GM23338 (cell line): ENCODE measurements at regions not wholly inside any gene's neighbourhood (a gene's known extent, or its start where the extent isn't known, plus 50 kb on each side); places are given as distances from the start of the nearest gene placed in this dataset.

ENCODE experiments used
- ATAC-seq: fragments of 200-7000 bp; cut with Tn5 transposase; 3 replicates; pipeline ENCODE4 v1.9.1; 2020
- DNase-seq: peaks from one replicate; pipeline ENCODE4 v3.0.0-alpha.2; 2015; ENCODE audit warnings: low spot score
- H2AFZ ChIP-seq: fragments of 200-600 bp; sonication (generic); 2 replicates; pipeline ENCODE4 v1.8.0; 2016; ENCODE audit warnings: antibody characterized with exemption, mild to moderate bottlenecking, moderate library complexity
- H3F3A ChIP-seq: fragments of 200-600 bp; sonication (generic); replicated peaks from 2 replicates; pipeline ENCODE4 v1.8.0; 2017; ENCODE audit warnings: antibody characterized with exemption, mixed run types, low read depth
- H3K27ac ChIP-seq: fragments of 200-600 bp; sonication (generic); 2 replicates; pipeline ENCODE4 v1.6.1; 2016; ENCODE audit warnings: low read depth
- H3K27me3 ChIP-seq: fragments of 200-600 bp; sonication (generic); 2 replicates; pipeline ENCODE4 v1.8.0; 2016; ENCODE audit warnings: mild to moderate bottlenecking, mixed run types, moderate library complexity; ENCODE audit not compliant: insufficient read depth
- H3K36me3 ChIP-seq: fragments of 200-600 bp; sonication (generic); 2 replicates; pipeline ENCODE4 v1.8.0; 2016; ENCODE audit warnings: mild to moderate bottlenecking; ENCODE audit not compliant: insufficient read depth
- H3K4me1 ChIP-seq: fragments of 200-600 bp; sonication (generic); 2 replicates; pipeline ENCODE4 v1.8.0; 2016; ENCODE audit warnings: mild to moderate bottlenecking, moderate library complexity; ENCODE audit not compliant: insufficient read depth
- H3K4me2 ChIP-seq: fragments of 200-600 bp; sonication (generic); 2 replicates; pipeline ENCODE4 v1.7.1; 2017; ENCODE audit warnings: mixed run types
- H3K4me3 ChIP-seq: fragments of 200-600 bp; sonication (generic); 2 replicates; pipeline ENCODE4 v1.6.1; 2016; ENCODE audit warnings: mixed run types
- H3K79me2 ChIP-seq: fragments of 200-600 bp; sonication (generic); replicated peaks from 2 replicates; pipeline ENCODE4 v1.8.0; 2017; ENCODE audit warnings: mild to moderate bottlenecking; ENCODE audit not compliant: insufficient read depth
- H3K9me2 ChIP-seq: fragments of 200-600 bp; sonication (generic); 2 replicates; pipeline ENCODE4 v1.8.0; 2017; ENCODE audit not compliant: insufficient read depth
- H4K20me1 ChIP-seq: fragments of 200-600 bp; sonication (generic); replicated peaks from 2 replicates; pipeline ENCODE4 v1.8.0; 2017; ENCODE audit warnings: mild to moderate bottlenecking; ENCODE audit not compliant: insufficient read depth
- H3K27ac Mint-ChIP-seq: 2 replicates; pipeline ENCODE4 v1.8.0; 2020; ENCODE audit warnings: inconsistent platforms, mild to moderate bottlenecking, moderate library complexity, mixed read lengths
- H3K27me3 Mint-ChIP-seq: 3 replicates; pipeline ENCODE4 v1.8.0; 2022; ENCODE audit warnings: low read depth, mild to moderate bottlenecking, moderate library complexity, mixed read lengths, inconsistent platforms; ENCODE audit not compliant: insufficient read depth, poor library complexity
- H3K36me3 Mint-ChIP-seq: 3 replicates; pipeline ENCODE4 v1.8.0; 2021; ENCODE audit warnings: low read depth, mild to moderate bottlenecking, inconsistent platforms, moderate library complexity, mixed read lengths
- H3K4me1 Mint-ChIP-seq: 3 replicates; pipeline ENCODE4 v1.8.0; 2020; ENCODE audit warnings: mild to moderate bottlenecking, inconsistent platforms, mixed read lengths
- H3K4me3 Mint-ChIP-seq: 3 replicates; pipeline ENCODE4 v1.8.0; 2021; ENCODE audit warnings: moderate library complexity, mild to moderate bottlenecking, inconsistent platforms, mixed read lengths
- H3K9me3 Mint-ChIP-seq: 3 replicates; pipeline ENCODE4 v1.8.0; 2020; ENCODE audit warnings: moderate library complexity, mild to moderate bottlenecking, inconsistent platforms, mixed read lengths
- CREB1 ChIP-seq: fragments of 250-450 bp; sonication (Bioruptor Pico); IDR thresholded peaks from 2 replicates; pipeline ENCODE4 v1.5.0; 2020; ENCODE audit warnings: low read depth, mild to moderate bottlenecking, moderate library complexity
- EZH2 ChIP-seq: fragments of 200-600 bp; sonication (generic); IDR thresholded peaks from one replicate; pipeline ENCODE4 v1.8.0; 2017; ENCODE audit warnings: antibody characterized with exemption, mild to moderate bottlenecking, low read depth; ENCODE audit not compliant: unreplicated experiment
- EZH2phosphoT487 ChIP-seq: fragments of 200-600 bp; sonication (generic); IDR thresholded peaks from one replicate; pipeline ENCODE4 v1.8.1; 2018; ENCODE audit warnings: antibody characterized with exemption; ENCODE audit not compliant: unreplicated experiment
- JUNB ChIP-seq: IDR thresholded peaks from one replicate; pipeline ENCODE4 v1.6.1; 2016; ENCODE audit warnings: antibody characterized with exemption; ENCODE audit not compliant: unreplicated experiment
- NANOG ChIP-seq: IDR thresholded peaks from 2 replicates; pipeline ENCODE4 v1.6.1; 2016; ENCODE audit warnings: antibody characterized with exemption, borderline replicate concordance
- REST ChIP-seq: IDR thresholded peaks from one replicate; pipeline ENCODE4 v1.6.1; 2018; ENCODE audit warnings: antibody characterized with exemption; ENCODE audit not compliant: unreplicated experiment
- STAT1 ChIP-seq: IDR thresholded peaks from one replicate; pipeline ENCODE4 v1.6.1; 2016; ENCODE audit warnings: antibody characterized with exemption; ENCODE audit not compliant: unreplicated experiment
- ZNF331 ChIP-seq: fragments of 250-450 bp; sonication (Bioruptor Pico); IDR thresholded peaks from 2 replicates; pipeline ENCODE4 v1.5.0; 2020; ENCODE audit warnings: low read depth, mild to moderate bottlenecking, moderate library complexity
- ZNF462 ChIP-seq: fragments of 250-450 bp; sonication (Bioruptor Pico); IDR thresholded peaks from 2 replicates; pipeline ENCODE4 v1.5.0; 2020; ENCODE audit warnings: mild to moderate bottlenecking, moderate library complexity

GRCh38 chr15:96460106-96460505 lies 129.6 kb downstream of the NR2F2 start:
- DNase-seq (no peak), ATAC-seq (no peak)
- Mint-ChIP-seq H3K9me3 (no peaks in the 10 kb centered on the region), H3K27ac (no peak overlapping the region), H3K4me3 (no peak overlapping the region), H3K4me1 (no peaks in the 10 kb centered on the region), H3K36me3 (no peaks in the 10 kb centered on the region), H3K27me3 (no peaks in the 10 kb centered on the region)
- no peaks in the 10 kb centered on the region for H3F3A ChIP-seq
- no peaks in the 10 kb centered on the region for H4K20me1 ChIP-seq
- H3K9me2 ChIP-seq = no peaks in the 10 kb centered on the region
- H3K4me1 ChIP-seq = no peaks in the 10 kb centered on the region
- no peaks in the 10 kb centered on the region for H3K79me2 ChIP-seq
- no peaks in the 10 kb centered on the region for H3K36me3 ChIP-seq
- no peak overlapping the region for H3K27ac ChIP-seq
- TF ChIP-seq EZH2 = no peak
- no peak for TF ChIP-seq JUNB
- TF ChIP-seq NANOG = no peak
- no peak for TF ChIP-seq ZNF462
- TF ChIP-seq ZNF331 (CRISPR knock-in tag) = no peak
- TF ChIP-seq EZH2phosphoT487 = no peak
- TF ChIP-seq REST = no peak
- no peak for TF ChIP-seq CREB1 (CRISPR knock-in tag)
- no peak for TF ChIP-seq STAT1
- H3K27me3 ChIP-seq = no peaks in the 10 kb centered on the region
- no peak overlapping the region for H2AFZ ChIP-seq
- no peak overlapping the region for H3K4me2 ChIP-seq
- no peak overlapping the region for H3K4me3 ChIP-seq
